ENCODE measurements at regions not wholly inside any gene's neighbourhood (a gene's known extent, or its start where the extent isn't known, plus 50 kb on each side); places are given as distances from the start of the nearest gene placed in this dataset.

DNA sequence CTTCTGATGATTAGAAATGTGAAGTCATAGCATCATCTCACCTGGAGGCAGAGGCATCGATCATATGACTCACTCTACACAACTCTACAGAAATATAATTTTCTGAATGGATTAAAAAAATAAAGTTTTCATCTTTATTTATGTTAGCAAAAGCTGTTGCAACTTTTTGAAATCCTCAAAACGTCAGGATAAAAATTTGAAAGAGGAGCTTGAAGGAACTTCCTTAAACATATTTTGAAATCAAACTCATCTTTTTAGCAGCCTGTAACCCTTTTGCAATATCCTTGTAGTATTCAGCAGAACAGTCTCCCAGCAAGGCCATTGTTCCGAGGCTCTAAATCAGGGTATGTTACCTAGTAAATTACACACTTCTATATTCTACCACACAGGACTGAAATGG, 985.4 kb downstream of the PLOD2 start:
- no peak overlapping the region for H3K27ac Mint-ChIP-seq
- Histone ChIP-seq H3F3A (replicated peaks; ENCODE audit: low read depth) (no peaks in the 10 kb centered on the region), H3K79me2 (replicated peaks; ENCODE audit: insufficient read depth) (no peaks in the 10 kb centered on the region), H3K36me3 (ENCODE audit: insufficient read depth) (no peaks in the 10 kb centered on the region), H3K4me1 (ENCODE audit: insufficient read depth) (no peaks in the 10 kb centered on the region), H3K4me3 (no peak overlapping the region), H3K27me3 (ENCODE audit: insufficient read depth) (no peaks in the 10 kb centered on the region), H4K20me1 (replicated peaks; ENCODE audit: insufficient read depth) (no peaks in the 10 kb centered on the region), H2AFZ (no peak overlapping the region), H3K4me2 (no peak overlapping the region), H3K27ac (ENCODE audit: low read depth) (no peak overlapping the region), H3K9me2 (ENCODE audit: insufficient read depth) (no peaks in the 10 kb centered on the region)
- no peaks in the 10 kb centered on the region; the same call in 2 of the 3 replicates for H3K9me3 Mint-ChIP-seq
- TF ChIP-seq NANOG (IDR thresholded peaks at IDR 0.05; ENCODE audit: borderline replicate concordance), result no peak
- no peak for TF ChIP-seq EZH2phosphoT487 (IDR thresholded peaks at IDR 0.05; ENCODE audit: unreplicated experiment)
- no peak for TF ChIP-seq STAT1 (IDR thresholded peaks at IDR 0.05; ENCODE audit: unreplicated experiment)
- TF ChIP-seq, protein P1, sequence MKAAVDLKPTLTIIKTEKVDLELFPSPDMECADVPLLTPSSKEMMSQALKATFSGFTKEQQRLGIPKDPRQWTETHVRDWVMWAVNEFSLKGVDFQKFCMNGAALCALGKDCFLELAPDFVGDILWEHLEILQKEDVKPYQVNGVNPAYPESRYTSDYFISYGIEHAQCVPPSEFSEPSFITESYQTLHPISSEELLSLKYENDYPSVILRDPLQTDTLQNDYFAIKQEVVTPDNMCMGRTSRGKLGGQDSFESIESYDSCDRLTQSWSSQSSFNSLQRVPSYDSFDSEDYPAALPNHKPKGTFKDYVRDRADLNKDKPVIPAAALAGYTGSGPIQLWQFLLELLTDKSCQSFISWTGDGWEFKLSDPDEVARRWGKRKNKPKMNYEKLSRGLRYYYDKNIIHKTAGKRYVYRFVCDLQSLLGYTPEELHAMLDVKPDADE (IDR thresholded peaks at IDR 0.05), result no peak
- TF ChIP-seq, protein P2, sequence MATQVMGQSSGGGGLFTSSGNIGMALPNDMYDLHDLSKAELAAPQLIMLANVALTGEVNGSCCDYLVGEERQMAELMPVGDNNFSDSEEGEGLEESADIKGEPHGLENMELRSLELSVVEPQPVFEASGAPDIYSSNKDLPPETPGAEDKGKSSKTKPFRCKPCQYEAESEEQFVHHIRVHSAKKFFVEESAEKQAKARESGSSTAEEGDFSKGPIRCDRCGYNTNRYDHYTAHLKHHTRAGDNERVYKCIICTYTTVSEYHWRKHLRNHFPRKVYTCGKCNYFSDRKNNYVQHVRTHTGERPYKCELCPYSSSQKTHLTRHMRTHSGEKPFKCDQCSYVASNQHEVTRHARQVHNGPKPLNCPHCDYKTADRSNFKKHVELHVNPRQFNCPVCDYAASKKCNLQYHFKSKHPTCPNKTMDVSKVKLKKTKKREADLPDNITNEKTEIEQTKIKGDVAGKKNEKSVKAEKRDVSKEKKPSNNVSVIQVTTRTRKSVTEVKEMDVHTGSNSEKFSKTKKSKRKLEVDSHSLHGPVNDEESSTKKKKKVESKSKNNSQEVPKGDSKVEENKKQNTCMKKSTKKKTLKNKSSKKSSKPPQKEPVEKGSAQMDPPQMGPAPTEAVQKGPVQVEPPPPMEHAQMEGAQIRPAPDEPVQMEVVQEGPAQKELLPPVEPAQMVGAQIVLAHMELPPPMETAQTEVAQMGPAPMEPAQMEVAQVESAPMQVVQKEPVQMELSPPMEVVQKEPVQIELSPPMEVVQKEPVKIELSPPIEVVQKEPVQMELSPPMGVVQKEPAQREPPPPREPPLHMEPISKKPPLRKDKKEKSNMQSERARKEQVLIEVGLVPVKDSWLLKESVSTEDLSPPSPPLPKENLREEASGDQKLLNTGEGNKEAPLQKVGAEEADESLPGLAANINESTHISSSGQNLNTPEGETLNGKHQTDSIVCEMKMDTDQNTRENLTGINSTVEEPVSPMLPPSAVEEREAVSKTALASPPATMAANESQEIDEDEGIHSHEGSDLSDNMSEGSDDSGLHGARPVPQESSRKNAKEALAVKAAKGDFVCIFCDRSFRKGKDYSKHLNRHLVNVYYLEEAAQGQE (IDR thresholded peaks at IDR 0.05; ENCODE audit: unreplicated experiment), result no peak
- TF ChIP-seq, protein P3, sequence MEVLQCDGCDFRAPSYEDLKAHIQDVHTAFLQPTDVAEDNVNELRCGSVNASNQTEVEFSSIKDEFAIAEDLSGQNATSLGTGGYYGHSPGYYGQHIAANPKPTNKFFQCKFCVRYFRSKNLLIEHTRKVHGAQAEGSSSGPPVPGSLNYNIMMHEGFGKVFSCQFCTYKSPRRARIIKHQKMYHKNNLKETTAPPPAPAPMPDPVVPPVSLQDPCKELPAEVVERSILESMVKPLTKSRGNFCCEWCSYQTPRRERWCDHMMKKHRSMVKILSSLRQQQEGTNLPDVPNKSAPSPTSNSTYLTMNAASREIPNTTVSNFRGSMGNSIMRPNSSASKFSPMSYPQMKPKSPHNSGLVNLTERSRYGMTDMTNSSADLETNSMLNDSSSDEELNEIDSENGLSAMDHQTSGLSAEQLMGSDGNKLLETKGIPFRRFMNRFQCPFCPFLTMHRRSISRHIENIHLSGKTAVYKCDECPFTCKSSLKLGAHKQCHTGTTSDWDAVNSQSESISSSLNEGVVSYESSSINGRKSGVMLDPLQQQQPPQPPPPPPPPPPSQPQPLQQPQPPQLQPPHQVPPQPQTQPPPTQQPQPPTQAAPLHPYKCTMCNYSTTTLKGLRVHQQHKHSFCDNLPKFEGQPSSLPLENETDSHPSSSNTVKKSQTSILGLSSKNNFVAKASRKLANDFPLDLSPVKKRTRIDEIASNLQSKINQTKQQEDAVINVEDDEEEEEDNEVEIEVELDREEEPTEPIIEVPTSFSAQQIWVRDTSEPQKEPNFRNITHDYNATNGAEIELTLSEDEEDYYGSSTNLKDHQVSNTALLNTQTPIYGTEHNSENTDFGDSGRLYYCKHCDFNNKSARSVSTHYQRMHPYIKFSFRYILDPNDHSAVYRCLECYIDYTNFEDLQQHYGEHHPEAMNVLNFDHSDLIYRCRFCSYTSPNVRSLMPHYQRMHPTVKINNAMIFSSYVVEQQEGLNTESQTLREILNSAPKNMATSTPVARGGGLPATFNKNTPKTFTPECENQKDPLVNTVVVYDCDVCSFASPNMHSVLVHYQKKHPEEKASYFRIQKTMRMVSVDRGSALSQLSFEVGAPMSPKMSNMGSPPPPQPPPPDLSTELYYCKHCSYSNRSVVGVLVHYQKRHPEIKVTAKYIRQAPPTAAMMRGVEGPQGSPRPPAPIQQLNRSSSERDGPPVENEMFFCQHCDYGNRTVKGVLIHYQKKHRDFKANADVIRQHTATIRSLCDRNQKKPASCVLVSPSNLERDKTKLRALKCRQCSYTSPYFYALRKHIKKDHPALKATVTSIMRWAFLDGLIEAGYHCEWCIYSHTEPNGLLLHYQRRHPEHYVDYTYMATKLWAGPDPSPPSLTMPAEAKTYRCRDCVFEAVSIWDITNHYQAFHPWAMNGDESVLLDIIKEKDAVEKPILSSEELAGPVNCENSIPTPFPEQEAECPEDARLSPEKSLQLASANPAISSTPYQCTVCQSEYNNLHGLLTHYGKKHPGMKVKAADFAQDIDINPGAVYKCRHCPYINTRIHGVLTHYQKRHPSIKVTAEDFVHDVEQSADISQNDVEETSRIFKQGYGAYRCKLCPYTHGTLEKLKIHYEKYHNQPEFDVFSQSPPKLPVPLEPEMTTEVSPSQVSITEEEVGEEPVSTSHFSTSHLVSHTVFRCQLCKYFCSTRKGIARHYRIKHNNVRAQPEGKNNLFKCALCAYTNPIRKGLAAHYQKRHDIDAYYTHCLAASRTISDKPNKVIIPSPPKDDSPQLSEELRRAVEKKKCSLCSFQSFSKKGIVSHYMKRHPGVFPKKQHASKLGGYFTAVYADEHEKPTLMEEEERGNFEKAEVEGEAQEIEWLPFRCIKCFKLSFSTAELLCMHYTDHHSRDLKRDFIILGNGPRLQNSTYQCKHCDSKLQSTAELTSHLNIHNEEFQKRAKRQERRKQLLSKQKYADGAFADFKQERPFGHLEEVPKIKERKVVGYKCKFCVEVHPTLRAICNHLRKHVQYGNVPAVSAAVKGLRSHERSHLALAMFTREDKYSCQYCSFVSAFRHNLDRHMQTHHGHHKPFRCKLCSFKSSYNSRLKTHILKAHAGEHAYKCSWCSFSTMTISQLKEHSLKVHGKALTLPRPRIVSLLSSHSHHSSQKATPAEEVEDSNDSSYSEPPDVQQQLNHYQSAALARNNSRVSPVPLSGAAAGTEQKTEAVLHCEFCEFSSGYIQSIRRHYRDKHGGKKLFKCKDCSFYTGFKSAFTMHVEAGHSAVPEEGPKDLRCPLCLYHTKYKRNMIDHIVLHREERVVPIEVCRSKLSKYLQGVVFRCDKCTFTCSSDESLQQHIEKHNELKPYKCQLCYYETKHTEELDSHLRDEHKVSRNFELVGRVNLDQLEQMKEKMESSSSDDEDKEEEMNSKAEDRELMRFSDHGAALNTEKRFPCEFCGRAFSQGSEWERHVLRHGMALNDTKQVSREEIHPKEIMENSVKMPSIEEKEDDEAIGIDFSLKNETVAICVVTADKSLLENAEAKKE (CRISPR knock-in tag; IDR thresholded peaks at IDR 0.05), result no peak
- TF ChIP-seq ZNF331 (CRISPR knock-in tag; IDR thresholded peaks at IDR 0.05; ENCODE audit: low read depth), result no peak
- TF ChIP-seq POLR2AphosphoS5 (IDR thresholded peaks at IDR 0.05; ENCODE audit: low read depth), result no peak
- no peak for TF ChIP-seq CREB1 (CRISPR knock-in tag; IDR thresholded peaks at IDR 0.05; ENCODE audit: low read depth)
- TF ChIP-seq EZH2 (IDR thresholded peaks at IDR 0.05; ENCODE audit: low read depth, unreplicated experiment), result no peak
- TF ChIP-seq ZNF114 (CRISPR knock-in tag; IDR thresholded peaks at IDR 0.05), result no peak
- no peak for TF ChIP-seq JUNB (IDR thresholded peaks at IDR 0.05; ENCODE audit: unreplicated experiment)
- TF ChIP-seq, protein P4, sequence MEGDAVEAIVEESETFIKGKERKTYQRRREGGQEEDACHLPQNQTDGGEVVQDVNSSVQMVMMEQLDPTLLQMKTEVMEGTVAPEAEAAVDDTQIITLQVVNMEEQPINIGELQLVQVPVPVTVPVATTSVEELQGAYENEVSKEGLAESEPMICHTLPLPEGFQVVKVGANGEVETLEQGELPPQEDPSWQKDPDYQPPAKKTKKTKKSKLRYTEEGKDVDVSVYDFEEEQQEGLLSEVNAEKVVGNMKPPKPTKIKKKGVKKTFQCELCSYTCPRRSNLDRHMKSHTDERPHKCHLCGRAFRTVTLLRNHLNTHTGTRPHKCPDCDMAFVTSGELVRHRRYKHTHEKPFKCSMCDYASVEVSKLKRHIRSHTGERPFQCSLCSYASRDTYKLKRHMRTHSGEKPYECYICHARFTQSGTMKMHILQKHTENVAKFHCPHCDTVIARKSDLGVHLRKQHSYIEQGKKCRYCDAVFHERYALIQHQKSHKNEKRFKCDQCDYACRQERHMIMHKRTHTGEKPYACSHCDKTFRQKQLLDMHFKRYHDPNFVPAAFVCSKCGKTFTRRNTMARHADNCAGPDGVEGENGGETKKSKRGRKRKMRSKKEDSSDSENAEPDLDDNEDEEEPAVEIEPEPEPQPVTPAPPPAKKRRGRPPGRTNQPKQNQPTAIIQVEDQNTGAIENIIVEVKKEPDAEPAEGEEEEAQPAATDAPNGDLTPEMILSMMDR (conservative IDR thresholded peaks at IDR 0.05; ENCODE audit: low read depth in 2 of 2), result no peak
- no peak for DNase-seq (ENCODE audit: low spot score)
- H3K27me3 Mint-ChIP-seq (ENCODE audit: insufficient read depth, low read depth, poor library complexity), result no peaks in the 10 kb centered on the region
- H3K4me3 Mint-ChIP-seq, result no peak overlapping the region
- no peak for ATAC-seq
- H3K4me1 Mint-ChIP-seq, result no peaks in the 10 kb centered on the region
- no peaks in the 10 kb centered on the region for H3K36me3 Mint-ChIP-seq (ENCODE audit: low read depth)
